Upper lobe of left lung (tissue), 6 donors: ENCODE measurements at regions not wholly inside any gene's neighbourhood (a gene's known extent, or its start where the extent isn't known, plus 50 kb on each side); places are given as distances from the start of the nearest gene placed in this dataset.

Source experiments
- ATAC-seq, 2 donors: fragments of 200-7000 bp; cut with Tn5 transposase; one replicate each; pipeline ENCODE4 v1.9.1; 2022; ENCODE audit warnings: mild to moderate bottlenecking in 2 of 2, moderate library complexity in 2 of 2; ENCODE audit not compliant: low FRiP score in 2 of 2
- DNase-seq, 2 donors: peaks; one replicate each; pipeline ENCODE4 v3.0.0-alpha.2; 2019 to 2020
- H3K27ac ChIP-seq, 4 donors: fragments of 200-600 bp; sonication (generic); one replicate each; pipeline ENCODE4 v1.5.1; 2016 to 2019
- H3K27me3 ChIP-seq, 4 donors: fragments of 200-600 bp; sonication (generic); one replicate each; pipeline ENCODE4 v1.5.1; 2017 to 2019
- H3K36me3 ChIP-seq, 4 donors: fragments of 200-600 bp; sonication (generic); one replicate each; pipeline ENCODE4 v1.5.1; 2016 to 2019
- H3K4me1 ChIP-seq, 4 donors: fragments of 200-600 bp; sonication (generic); one replicate each; pipeline ENCODE4 v1.5.1; 2018 to 2019
- H3K4me3 ChIP-seq, 4 donors: fragments of 200-600 bp; sonication (generic); one replicate each; pipeline ENCODE4 v1.5.1; 2017 to 2019; ENCODE audit warnings: mild to moderate bottlenecking in 2 of 4, moderate library complexity in 1 of 4
- H3K9me3 ChIP-seq, 4 donors: fragments of 200-600 bp; sonication (generic); one replicate each; pipeline ENCODE4 v1.5.1; 2018 to 2019
- EP300 ChIP-seq, 4 donors: sonication (generic); formaldehyde crosslinking; IDR thresholded peaks; one replicate each; pipeline ENCODE4 v1.5.1; 2017; ENCODE audit warnings: antibody characterized with exemption in 4 of 4, control low read depth in 2 of 4
- POLR2A ChIP-seq, 4 donors: fragments of 450-650 bp; IDR thresholded peaks; one replicate each; pipeline ENCODE4 v1.5.1; 2016 to 2017; ENCODE audit warnings: antibody characterized with exemption in 4 of 4, mild to moderate bottlenecking in 2 of 4
- POLR2AphosphoS5 ChIP-seq, 2 donors: sonication (generic); formaldehyde crosslinking; IDR thresholded peaks; one replicate each; pipeline ENCODE4 v1.5.1; 2017; ENCODE audit warnings: antibody characterized with exemption in 2 of 2
- WGBS, 2 donors: methylation state at CpG; one replicate each; pipeline ENCODE4 v1.1.5; 2017 to 2018; 5-methylcytosine and 5-hydroxymethylcytosine counted together
- TF ChIP-seq, protein P1 (sequence below), 6 experiments: fragments of 450-650 bp in 4 of 6; fragments of 200-600 bp in 2 of 6; sonication (generic) in 2 of 6; IDR thresholded peaks; one replicate each; pipeline ENCODE4 v1.5.1; 2016 to 2019; ENCODE audit warnings: antibody characterized with exemption in 6 of 6
- donor health status: DM: no; HTN: no; CAD: no; lungs with moderate emphysema.
- donor health status: DM: no; HTN: yes; CAD: no; lungs with severe emphysema.

GRCh38 chr2:220785178-220785577, 786.9 kb downstream of the EPHA4 start:
- Histone ChIP-seq H3K36me3 (no peaks in the 10 kb centered on the region), H3K9me3 (no peaks in the 10 kb centered on the region), H3K4me1 (peaks cover 0 to 3% (median 0%) of the 10 kb centered on the region in 4 donors), H3K27me3 (no peaks in the 10 kb centered on the region), H3K4me3 (no peak overlapping the region), H3K27ac (no peak overlapping the region)
- WGBS, 2 donors = 81% methylated on average over 4 of the region's 4 CpGs
- DNase-seq = no peak
- ATAC-seq = no peak
- TF ChIP-seq, protein P1, sequence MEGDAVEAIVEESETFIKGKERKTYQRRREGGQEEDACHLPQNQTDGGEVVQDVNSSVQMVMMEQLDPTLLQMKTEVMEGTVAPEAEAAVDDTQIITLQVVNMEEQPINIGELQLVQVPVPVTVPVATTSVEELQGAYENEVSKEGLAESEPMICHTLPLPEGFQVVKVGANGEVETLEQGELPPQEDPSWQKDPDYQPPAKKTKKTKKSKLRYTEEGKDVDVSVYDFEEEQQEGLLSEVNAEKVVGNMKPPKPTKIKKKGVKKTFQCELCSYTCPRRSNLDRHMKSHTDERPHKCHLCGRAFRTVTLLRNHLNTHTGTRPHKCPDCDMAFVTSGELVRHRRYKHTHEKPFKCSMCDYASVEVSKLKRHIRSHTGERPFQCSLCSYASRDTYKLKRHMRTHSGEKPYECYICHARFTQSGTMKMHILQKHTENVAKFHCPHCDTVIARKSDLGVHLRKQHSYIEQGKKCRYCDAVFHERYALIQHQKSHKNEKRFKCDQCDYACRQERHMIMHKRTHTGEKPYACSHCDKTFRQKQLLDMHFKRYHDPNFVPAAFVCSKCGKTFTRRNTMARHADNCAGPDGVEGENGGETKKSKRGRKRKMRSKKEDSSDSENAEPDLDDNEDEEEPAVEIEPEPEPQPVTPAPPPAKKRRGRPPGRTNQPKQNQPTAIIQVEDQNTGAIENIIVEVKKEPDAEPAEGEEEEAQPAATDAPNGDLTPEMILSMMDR (IDR thresholded peaks at IDR 0.05) = no peak
- no peak for TF ChIP-seq EP300 (IDR thresholded peaks at IDR 0.05)
- no peak for TF ChIP-seq POLR2A (IDR thresholded peaks at IDR 0.05)
- TF ChIP-seq POLR2AphosphoS5 (IDR thresholded peaks at IDR 0.05) = no peak

DNA sequence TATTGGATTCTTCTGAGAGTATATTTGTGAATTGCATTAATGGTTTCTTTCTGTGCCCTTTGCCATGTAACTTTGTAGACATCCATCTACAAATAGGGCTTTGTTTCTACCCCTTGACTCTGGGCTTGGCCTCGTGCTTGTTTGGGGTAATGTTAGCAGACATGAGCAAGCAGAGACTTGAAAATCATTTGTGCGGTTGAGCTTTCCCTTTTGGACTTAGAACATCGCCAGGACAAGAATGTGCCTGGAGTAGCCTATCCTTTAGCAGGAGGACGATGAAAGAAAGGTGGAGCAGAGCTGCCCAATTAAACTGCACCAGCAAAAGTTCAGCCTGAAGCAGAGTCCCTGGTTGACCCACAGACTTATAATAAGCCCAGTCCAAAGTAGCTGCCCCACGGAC, 785.9 kb downstream of the EPHA4 start:
- ATAC-seq (no peak), DNase-seq (no peak)
- H3K4me1 ChIP-seq = peaks cover 0 to 3% (median 0%) of the 10 kb centered on the region in 4 donors
- H3K27me3 ChIP-seq = no peaks in the 10 kb centered on the region
- no peak overlapping the region for H3K27ac ChIP-seq
- TF ChIP-seq, protein P1 (IDR thresholded peaks at IDR 0.05) = no peak
- TF ChIP-seq EP300 (IDR thresholded peaks at IDR 0.05) (no peak), POLR2AphosphoS5 (IDR thresholded peaks at IDR 0.05) (no peak), POLR2A (IDR thresholded peaks at IDR 0.05) (no peak)
- no peaks in the 10 kb centered on the region for H3K9me3 ChIP-seq
- no peak overlapping the region for H3K4me3 ChIP-seq
- H3K36me3 ChIP-seq = no peaks in the 10 kb centered on the region
- 86 to 94% methylated on average over 5 of the region's 5 CpGs for WGBS, 2 donors

DNA sequence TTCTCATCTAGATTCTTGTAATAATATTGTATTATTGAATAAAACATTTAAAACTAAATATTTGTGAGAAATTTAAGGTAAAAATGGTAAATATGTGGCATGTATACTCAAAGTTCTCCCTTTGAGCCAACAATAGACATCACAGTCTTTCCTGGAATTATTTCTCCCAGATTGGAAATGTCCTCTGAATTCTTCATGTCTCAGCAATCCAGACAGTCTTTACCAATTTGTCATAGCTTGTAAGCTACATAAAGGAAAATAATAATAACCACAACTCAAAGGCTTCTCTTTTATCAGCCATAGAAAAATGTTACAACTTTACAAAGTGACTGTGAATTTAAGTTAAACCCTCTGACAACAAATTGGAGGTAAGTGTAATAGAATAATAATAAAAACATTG, 784.9 kb downstream of the EPHA4 start:
- H3K4me1 ChIP-seq = peaks cover 0 to 3% (median 0%) of the 10 kb centered on the region in 4 donors
- no peaks in the 10 kb centered on the region for H3K9me3 ChIP-seq
- H3K27ac ChIP-seq = no peak overlapping the region
- TF ChIP-seq EP300 (IDR thresholded peaks at IDR 0.05) (no peak), POLR2A (IDR thresholded peaks at IDR 0.05) (no peak), POLR2AphosphoS5 (IDR thresholded peaks at IDR 0.05) (no peak)
- TF ChIP-seq, protein P1 (IDR thresholded peaks at IDR 0.05) = no peak
- no peaks in the 10 kb centered on the region for H3K36me3 ChIP-seq
- DNase-seq (no peak), ATAC-seq (no peak)
- H3K27me3 ChIP-seq = no peaks in the 10 kb centered on the region
- no peak overlapping the region for H3K4me3 ChIP-seq

- WGBS, 2 donors = 59 to 60% methylated on average over 1 of the region's 1 CpG
- DNase-seq (no peak), ATAC-seq (peak in 1 of 2 donors; percentile 58)
- TF ChIP-seq POLR2A (IDR thresholded peaks at IDR 0.05) = no peak
- Histone ChIP-seq H3K4me3 (no peak overlapping the region), H3K27ac (no peak overlapping the region), H3K27me3 (no peaks in the 10 kb centered on the region), H3K9me3 (no peaks in the 10 kb centered on the region), H3K36me3 (no peaks in the 10 kb centered on the region), H3K4me1 (peaks cover 0 to 3% (median 0%) of the 10 kb centered on the region in 4 donors)
Measured at GRCh38 chr2:220789961-220790360, 782.1 kb downstream of the EPHA4 start.

DNA sequence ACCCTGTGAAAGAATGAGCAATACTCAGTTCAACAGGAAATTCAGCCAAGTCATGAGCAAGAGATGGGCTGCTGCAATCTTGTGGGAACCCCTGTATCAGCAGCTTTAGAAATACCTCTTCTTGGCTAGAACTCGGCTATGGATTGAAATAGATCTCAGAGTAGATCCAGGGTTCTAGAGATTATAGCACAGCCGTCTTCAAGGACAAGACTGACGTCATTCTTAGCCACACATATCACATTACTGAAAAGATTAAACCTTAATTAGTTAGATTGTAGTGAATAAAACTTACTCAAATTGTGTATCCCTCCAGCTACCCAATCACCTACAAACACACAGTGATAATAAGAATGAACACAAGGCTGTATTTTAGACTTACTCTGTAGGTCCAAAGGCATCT, 776.4 kb downstream of the EPHA4 start:
- H3K36me3 ChIP-seq = no peaks in the 10 kb centered on the region
- H3K4me1 ChIP-seq = no peaks in the 10 kb centered on the region
- H3K27me3 ChIP-seq = no peaks in the 10 kb centered on the region
- H3K9me3 ChIP-seq = no peaks in the 10 kb centered on the region
- TF ChIP-seq, protein P1 (IDR thresholded peaks at IDR 0.05) = no peak
- TF ChIP-seq POLR2AphosphoS5 (IDR thresholded peaks at IDR 0.05) (no peak), POLR2A (IDR thresholded peaks at IDR 0.05) (no peak), EP300 (IDR thresholded peaks at IDR 0.05) (no peak)
- DNase-seq = no peak
- H3K4me3 ChIP-seq = no peak overlapping the region
- ATAC-seq = no peak
- H3K27ac ChIP-seq = no peak overlapping the region
- WGBS, 2 donors = 88 to 89% methylated on average over 3 of the region's 3 CpGs
